ENCODE measurements at regions not wholly inside any gene's neighbourhood (a gene's known extent, or its start where the extent isn't known, plus 50 kb on each side); places are given as distances from the start of the nearest gene placed in this dataset.

DNA sequence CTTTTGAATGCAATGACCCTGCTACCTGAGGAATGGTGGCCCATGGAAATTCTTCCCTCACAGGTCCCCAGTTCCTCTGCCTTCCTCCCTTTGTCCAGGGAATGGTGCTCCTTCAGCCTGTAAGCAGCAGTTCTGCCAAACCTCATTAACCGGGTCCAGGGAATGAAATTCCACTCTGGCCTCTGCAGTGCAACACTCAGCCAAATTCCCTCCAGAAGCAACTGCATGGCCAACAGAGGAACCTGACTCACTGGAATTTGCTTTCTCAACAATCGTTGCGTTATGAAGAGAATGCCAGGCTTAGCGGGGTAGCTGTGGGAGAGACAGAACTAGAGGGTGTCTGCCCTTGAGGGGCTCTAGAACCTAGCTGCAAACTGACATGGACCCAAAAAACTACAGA lies 449.4 kb upstream of the PROK2 start:
- H3K9me2 ChIP-seq (replicated peaks; ENCODE audit: insufficient read depth, low read length), result no peaks in the 10 kb centered on the region
- no peaks in the 10 kb centered on the region for H3F3A ChIP-seq (ENCODE audit: insufficient read depth)
- H3K9ac ChIP-seq (ENCODE audit: low read length), result no peak overlapping the region
- H3K79me2 ChIP-seq (ENCODE audit: insufficient read depth, low read length), result no peaks in the 10 kb centered on the region
- H3K4me3 ChIP-seq (ENCODE audit: insufficient read depth, low read length, poor library complexity, severe bottlenecking), result no peak overlapping the region
- H3K9me3 ChIP-seq (ENCODE audit: insufficient read depth, low read length), result no peaks in the 10 kb centered on the region
- H2AFZ ChIP-seq (ENCODE audit: low read depth, low read length, severe bottlenecking), result no peak overlapping the region
- no peaks in the 10 kb centered on the region for H3K27me3 ChIP-seq (ENCODE audit: low read length)
- H4K20me1 ChIP-seq (ENCODE audit: low read depth, low read length), result no peaks in the 10 kb centered on the region
- no peaks in the 10 kb centered on the region for H3K36me3 ChIP-seq (ENCODE audit: low read length)
- no peak for TF ChIP-seq EZH2phosphoT487 (conservative IDR thresholded peaks at IDR 0.05; ENCODE audit: low read length)
- TF ChIP-seq CTCF (IDR thresholded peaks at IDR 0.05; ENCODE audit: insufficient read depth, low read length, poor library complexity, severe bottlenecking), result no peak
- H3K27ac ChIP-seq (ENCODE audit: low read depth, low read length), result no peak overlapping the region
- H3K4me2 ChIP-seq (ENCODE audit: low read depth, low read length, poor library complexity, severe bottlenecking), result no peak overlapping the region

DNA sequence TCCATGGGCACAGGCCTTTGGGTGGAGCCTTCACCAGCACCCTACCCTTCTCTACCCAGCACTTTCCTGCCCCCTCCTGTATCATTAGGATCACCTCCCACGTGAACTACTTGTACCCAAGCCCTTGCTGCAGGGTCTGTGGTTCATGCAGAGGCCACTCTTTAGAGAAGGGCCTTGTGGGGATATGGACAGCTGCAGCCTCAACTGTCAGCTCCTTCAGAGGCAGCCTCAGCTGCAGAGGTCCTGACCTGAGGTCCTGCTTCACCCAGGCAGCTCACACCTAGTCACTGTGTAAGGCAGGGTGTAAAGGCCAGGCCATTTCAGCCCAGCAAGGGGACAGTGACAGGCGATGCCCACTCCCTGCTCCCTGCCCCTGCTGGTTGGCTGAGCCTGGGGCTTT lies 448.6 kb upstream of the PROK2 start:
- Histone ChIP-seq H3K79me2 (ENCODE audit: insufficient read depth, low read length) (no peaks in the 10 kb centered on the region), H3K9me2 (replicated peaks; ENCODE audit: insufficient read depth, low read length) (no peaks in the 10 kb centered on the region), H3K36me3 (ENCODE audit: low read length) (no peaks in the 10 kb centered on the region), H2AFZ (ENCODE audit: low read depth, low read length, severe bottlenecking) (no peak overlapping the region), H3K9me3 (ENCODE audit: insufficient read depth, low read length) (no peaks in the 10 kb centered on the region), H3F3A (ENCODE audit: insufficient read depth) (no peaks in the 10 kb centered on the region), H3K27ac (ENCODE audit: low read depth, low read length) (no peak overlapping the region), H3K4me2 (ENCODE audit: low read depth, low read length, poor library complexity, severe bottlenecking) (no peak overlapping the region), H3K4me3 (ENCODE audit: insufficient read depth, low read length, poor library complexity, severe bottlenecking) (no peak overlapping the region), H4K20me1 (ENCODE audit: low read depth, low read length) (no peaks in the 10 kb centered on the region), H3K9ac (ENCODE audit: low read length) (no peak overlapping the region), H3K27me3 (ENCODE audit: low read length) (no peaks in the 10 kb centered on the region)
- TF ChIP-seq EZH2phosphoT487 (conservative IDR thresholded peaks at IDR 0.05; ENCODE audit: low read length) (no peak), CTCF (IDR thresholded peaks at IDR 0.05; ENCODE audit: insufficient read depth, low read length, poor library complexity, severe bottlenecking) (no peak)

DNA sequence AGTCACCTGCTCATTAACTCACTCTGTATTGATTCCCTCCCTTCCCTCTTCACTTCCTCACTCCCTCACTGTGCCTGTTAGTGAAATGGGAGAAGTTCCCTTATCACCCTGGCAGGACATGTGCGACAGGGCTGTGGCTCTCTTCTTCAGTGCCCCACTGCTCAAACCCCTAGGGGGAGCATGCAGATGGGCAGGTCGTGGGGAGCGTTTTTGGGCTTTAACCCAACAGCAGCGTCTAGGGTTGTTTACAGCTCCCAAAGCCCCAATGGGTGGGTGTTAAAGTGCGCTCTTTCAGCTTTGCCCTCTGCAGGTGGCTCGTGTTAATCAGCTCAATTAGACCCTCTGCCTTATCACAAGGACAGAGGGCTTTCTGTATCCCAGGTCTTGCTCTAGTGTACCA lies 447.8 kb upstream of the PROK2 start:
- TF ChIP-seq EZH2phosphoT487 (conservative IDR thresholded peaks at IDR 0.05; ENCODE audit: low read length) (no peak), CTCF (IDR thresholded peaks at IDR 0.05; ENCODE audit: insufficient read depth, low read length, poor library complexity, severe bottlenecking) (no peak)
- no peaks in the 10 kb centered on the region for H4K20me1 ChIP-seq (ENCODE audit: low read depth, low read length)
- H3K9me2 ChIP-seq (replicated peaks; ENCODE audit: insufficient read depth, low read length), result no peaks in the 10 kb centered on the region
- no peak overlapping the region for H3K4me3 ChIP-seq (ENCODE audit: insufficient read depth, low read length, poor library complexity, severe bottlenecking)
- H3K9ac ChIP-seq (ENCODE audit: low read length), result no peak overlapping the region
- no peak overlapping the region for H3K27ac ChIP-seq (ENCODE audit: low read depth, low read length)
- H3K9me3 ChIP-seq (ENCODE audit: insufficient read depth, low read length), result no peaks in the 10 kb centered on the region
- no peak overlapping the region for H2AFZ ChIP-seq (ENCODE audit: low read depth, low read length, severe bottlenecking)
- H3K36me3 ChIP-seq (ENCODE audit: low read length), result no peaks in the 10 kb centered on the region
- H3F3A ChIP-seq (ENCODE audit: insufficient read depth), result no peaks in the 10 kb centered on the region
- H3K27me3 ChIP-seq (ENCODE audit: low read length), result no peaks in the 10 kb centered on the region
- H3K79me2 ChIP-seq (ENCODE audit: insufficient read depth, low read length), result no peaks in the 10 kb centered on the region
- no peak overlapping the region for H3K4me2 ChIP-seq (ENCODE audit: low read depth, low read length, poor library complexity, severe bottlenecking)

GRCh38 chr3:72232331-72232730 lies 447.4 kb upstream of the PROK2 start:
- H3K4me2 ChIP-seq (ENCODE audit: low read depth, low read length, poor library complexity, severe bottlenecking), result no peak overlapping the region
- no peaks in the 10 kb centered on the region for H3K27me3 ChIP-seq (ENCODE audit: low read length)

More at GRCh38 chr3:72232331-72232730, 447.4 kb upstream of the PROK2 start:
- H3F3A ChIP-seq (ENCODE audit: insufficient read depth), result no peaks in the 10 kb centered on the region
- H3K27ac ChIP-seq (ENCODE audit: low read depth, low read length), result no peak overlapping the region
- no peaks in the 10 kb centered on the region for H4K20me1 ChIP-seq (ENCODE audit: low read depth, low read length)
- no peaks in the 10 kb centered on the region for H3K79me2 ChIP-seq (ENCODE audit: insufficient read depth, low read length)
- H3K36me3 ChIP-seq (ENCODE audit: low read length), result no peaks in the 10 kb centered on the region
- H3K9me3 ChIP-seq (ENCODE audit: insufficient read depth, low read length), result no peaks in the 10 kb centered on the region
- H3K9me2 ChIP-seq (replicated peaks; ENCODE audit: insufficient read depth, low read length), result no peaks in the 10 kb centered on the region
- no peak overlapping the region for H3K4me3 ChIP-seq (ENCODE audit: insufficient read depth, low read length, poor library complexity, severe bottlenecking)
- H2AFZ ChIP-seq (ENCODE audit: low read depth, low read length, severe bottlenecking), result no peak overlapping the region
- no peak overlapping the region for H3K9ac ChIP-seq (ENCODE audit: low read length)
- no peak for TF ChIP-seq CTCF (IDR thresholded peaks at IDR 0.05; ENCODE audit: insufficient read depth, low read length, poor library complexity, severe bottlenecking)
- no peak for TF ChIP-seq EZH2phosphoT487 (conservative IDR thresholded peaks at IDR 0.05; ENCODE audit: low read length)

Measured in SU-DHL-6 (cell line).